NCI-H748 (cell line): ENCODE measurements at regions not wholly inside any gene's neighbourhood (a gene's known extent, or its start where the extent isn't known, plus 50 kb on each side); places are given as distances from the start of the nearest gene placed in this dataset.

ENCODE experiments used
- DNase-seq: peaks from one replicate; lab custom pipeline; 2025; ENCODE audit not compliant: unreplicated experiment; lab: John Stamatoyannopoulos, UW

DNA sequence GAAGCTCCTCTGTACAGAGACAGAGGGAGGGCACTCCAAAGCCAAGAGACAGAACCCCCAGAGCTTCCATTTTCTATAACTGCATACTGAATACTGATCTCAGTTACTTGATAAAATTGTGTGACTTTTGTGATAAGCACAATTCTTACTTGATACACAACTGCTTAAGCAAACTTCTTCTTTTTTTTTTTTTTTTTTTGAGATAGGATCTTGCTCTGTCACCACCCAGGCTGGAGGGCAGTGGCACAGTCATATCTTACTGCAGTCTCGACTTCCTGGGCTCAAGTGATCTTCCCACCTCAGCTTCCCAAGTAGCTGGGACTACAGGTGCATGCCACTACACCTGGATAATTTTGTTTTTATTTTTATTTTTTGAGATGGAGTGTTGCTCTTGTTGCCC, 252.1 kb upstream of the ZNF608 start:
- no peak for DNase-seq

GRCh38 chr5:125002727-125003598, 256.5 kb upstream of the ZNF608 start:
- DNase-seq, result peak; percentile 30

DNA sequence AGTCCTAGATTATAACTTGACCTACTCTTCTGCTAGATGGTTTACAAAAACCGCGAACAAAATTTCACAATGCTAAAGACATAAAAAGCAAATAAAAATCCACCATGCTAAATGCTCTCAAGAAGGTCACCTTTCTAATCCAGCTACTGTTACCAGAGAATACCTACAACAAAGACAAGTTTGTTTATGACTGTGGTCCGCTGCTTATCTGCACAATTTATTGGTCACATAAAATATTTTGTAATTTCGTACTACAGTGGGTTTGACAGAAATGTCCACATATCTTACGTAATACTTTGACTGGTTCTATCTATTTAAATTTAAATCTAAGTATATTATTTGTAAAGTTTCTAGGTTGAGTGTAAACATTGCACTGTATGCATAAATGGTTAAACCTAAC, 257.6 kb upstream of the ZNF608 start:
- no peak for DNase-seq

DNA sequence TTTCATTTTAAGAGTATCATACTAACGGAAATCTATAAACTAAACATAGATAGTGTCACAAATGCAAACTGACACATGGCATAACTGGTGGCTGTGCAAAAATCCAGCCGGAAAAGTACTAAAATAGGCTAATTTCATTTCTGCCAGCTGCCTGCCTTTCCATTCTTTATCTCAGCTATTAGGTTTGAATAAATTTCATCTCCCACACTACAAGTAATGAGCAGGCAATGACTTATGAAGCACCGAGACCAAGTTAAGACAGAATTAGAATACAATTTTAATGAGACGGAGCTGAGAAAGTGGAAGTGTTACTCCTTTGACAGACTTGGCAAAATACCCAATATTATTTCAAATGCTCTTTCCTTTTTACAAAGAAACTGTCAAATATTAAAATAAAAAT, 258.8 kb upstream of the ZNF608 start:
- DNase-seq, result peak; percentile 26

DNA sequence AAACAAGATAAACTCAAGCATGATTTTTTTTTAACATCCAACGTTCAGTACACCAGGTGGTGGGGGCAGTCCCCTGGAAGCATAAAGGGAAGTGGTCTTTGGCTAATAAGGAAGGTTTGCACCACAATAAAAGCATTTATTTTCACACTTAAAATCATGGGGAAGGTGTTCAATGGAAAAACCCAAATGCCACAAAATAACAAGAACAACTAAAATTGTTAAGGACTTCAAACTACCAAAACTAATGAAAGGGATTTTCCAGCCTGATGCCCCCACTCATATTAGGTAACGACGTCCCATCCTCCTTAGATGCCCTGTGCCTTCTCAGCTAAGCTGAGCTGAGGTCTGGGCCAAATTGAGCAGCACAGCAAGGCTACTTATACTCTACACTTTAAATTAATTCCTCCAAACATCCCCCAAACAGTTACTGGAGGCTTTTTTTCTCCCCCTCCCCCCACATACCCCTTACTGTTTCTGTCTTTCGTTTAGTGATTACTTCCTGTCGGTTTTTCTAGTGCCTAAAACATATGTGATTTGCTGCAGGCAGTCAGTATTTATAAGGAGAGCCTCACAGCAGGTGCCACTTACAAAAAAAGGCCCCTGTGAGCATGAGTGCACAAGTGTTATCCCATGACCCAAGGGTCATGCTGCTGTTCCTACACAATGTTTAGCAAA, 259.7 kb upstream of the ZNF608 start:
- peak; percentile 96 for DNase-seq

DNA sequence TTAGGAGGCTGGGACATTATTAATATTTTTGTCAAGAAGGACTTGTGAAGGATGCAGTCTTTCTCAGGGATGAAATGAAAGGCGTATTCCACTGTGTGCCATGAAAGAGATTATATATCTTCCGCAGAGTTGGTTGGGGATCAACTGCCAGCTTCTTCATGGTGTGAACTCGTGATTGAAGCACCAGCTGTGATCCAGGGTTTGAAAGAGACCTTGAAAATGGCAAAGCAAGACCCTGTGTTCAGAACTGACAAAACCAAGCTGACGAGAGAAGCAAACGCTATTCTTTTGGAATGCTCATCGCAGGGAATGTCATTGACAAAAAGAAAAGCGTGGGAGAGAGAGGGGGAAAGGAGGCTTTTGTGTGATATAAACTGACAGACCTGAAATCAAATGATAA, 263.9 kb upstream of the ZNF608 start:
- no peak for DNase-seq

- DNase-seq, result no peak
Observed at GRCh38 chr5:125011014-125011413, 264.6 kb upstream of the ZNF608 start.

GRCh38 chr5:125011419-125011818, 265.0 kb upstream of the ZNF608 start:
- peak; percentile 42 for DNase-seq

DNA sequence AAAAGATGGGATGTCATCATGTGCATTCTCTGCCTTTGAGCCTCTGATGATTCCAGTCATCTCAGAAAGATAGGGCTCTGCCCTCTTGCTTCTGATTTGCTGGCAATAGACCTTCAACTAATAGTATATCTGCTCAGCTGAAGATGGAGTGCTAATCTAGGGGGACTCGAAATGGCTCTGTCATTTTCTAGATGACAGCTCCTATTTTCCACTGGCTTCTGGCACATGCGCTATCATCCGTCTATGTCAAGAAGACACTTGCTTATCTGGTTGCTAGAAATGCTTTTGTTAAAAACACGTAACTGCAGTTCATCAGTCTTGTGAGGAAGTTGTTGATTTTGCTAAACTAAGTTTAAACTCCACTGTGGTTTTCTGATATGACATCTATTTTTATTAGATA, 265.5 kb upstream of the ZNF608 start:
- no peak for DNase-seq

DNA sequence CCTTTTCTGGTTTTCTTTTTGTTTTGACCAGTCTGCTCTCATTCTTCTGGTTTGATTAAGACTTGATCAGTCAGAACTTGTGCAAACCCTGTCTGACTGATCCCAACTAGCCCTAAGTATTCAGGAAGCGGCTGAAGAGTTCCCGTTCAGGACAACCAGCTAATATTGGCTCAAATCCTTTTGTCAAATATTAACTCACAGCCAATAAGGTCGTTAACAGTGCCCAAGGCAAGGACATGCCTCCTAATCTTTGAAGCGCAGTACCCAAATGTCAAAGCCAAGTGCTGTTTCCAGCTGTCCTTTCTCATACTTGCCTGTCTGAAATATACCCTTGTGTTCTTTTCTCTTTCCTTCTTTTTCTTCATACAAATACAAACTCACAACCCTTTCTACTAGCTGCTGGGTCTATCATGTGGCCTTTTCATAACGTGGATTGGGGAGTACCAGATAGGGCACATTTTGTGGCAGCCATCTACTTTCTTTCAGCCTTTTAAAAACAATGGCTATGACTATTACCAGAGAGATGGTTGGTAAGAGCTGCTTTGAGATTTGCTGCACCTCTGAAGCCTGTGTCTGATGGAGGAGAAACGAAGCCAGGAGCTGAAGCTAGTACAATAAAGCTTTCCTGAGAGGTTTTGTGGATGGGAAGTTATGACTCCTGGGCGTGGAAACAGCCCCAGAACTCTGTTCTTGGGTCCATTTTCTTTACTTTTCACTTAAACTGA, 266.4 kb upstream of the ZNF608 start:
- DNase-seq, result no peak

DNA sequence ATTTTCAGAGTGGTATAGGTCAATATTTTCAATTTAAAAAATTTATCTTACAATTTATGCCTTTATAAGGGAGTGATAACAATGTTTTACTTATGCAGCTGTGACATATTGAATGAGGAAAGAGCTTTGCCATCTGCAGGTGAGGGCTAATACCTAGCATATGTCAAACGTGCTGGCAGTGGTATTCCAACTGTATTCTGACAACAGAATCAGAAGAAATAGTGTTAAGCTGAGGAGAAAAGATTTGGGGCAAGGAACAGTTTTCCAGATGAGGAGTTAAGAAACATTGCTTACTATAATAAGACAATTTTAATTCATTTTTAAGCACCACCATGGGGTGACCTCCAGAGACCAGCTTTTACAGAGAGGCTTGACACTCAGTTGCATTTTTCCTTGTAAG, 267.8 kb upstream of the ZNF608 start:
- no peak for DNase-seq

DNA sequence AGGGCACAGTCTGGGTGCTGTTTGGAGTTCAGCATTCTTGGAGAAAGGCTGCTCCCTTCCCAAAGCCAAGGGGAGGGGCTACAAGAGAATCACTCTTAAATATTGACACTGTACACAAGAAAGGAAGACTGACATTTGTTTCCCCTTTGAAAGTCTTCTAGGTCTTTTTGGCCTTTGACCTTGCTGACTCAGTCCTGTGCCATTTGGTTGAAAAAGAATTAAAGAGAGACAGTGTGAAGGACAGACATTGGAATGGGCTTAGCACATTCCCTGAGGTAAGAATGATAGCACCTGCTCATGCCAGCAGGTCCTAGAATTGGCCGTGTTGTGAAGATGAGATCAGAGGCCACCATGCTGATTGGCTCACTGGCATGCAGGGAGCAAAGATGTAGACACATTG, 271.4 kb upstream of the ZNF608 start:
- no peak for DNase-seq

DNA sequence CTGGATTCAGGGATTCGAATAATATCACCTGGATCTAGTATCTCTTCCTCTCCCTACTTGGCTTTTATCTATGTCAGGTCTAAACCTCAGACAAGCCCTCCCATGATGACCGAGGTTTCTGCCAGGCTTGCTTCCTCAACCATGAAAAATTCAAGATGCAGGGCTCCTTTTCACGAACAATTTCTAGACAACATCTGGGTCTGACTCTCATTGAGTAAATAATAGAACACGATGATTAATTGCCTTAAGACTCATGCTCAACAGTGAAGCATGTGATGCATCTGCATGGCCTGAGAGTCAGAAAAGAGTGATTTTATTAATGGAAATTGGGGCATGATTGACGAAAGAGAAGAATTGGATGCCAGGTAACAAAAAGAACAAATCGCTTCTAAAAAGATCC, 277.2 kb upstream of the ZNF608 start:
- DNase-seq, result no peak

DNA sequence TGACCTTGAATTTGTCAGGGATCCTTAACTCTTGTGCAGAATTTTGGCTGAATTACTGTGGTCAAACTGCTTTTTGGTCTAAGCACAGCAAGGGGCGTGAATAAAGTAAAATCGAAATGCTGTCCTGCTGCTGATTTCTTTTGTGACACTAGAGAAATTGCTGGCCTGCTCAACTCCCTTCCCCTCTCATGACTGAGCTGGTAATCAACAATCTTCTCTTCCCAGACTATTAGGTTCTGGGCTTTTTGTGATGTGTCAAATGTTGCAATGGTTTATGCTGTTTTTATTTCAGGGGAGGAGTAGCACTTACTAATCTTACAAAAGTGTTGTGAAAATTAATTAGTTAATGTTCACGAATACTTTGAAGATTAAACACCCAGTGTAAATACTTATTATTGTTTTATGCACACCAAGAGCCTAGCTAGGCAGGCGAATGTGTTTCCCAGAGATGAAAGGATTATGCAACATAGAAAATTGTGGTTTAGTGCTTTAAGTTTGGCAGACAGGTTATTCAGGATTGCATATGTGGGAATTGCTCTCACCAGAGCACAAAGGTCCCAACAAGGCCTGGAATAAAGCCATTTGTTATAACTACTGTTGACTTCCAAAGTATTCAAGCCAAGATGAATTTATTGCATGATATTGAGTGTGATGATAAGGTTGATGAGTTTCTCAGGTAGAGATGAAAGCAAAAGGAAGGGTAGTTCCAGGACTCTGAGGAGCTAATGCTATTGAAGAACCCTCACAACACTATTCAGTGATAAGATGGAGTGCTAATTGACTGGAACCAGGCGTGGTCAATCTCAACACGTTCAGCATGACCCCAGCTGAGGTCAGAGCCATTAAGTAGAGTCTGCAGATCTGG, 280.7 kb upstream of the ZNF608 start:
- DNase-seq, result peak; percentile 70

GRCh38 chr5:125032286-125032685, 285.8 kb upstream of the ZNF608 start:
- no peak for DNase-seq

- no peak for DNase-seq
Observed at GRCh38 chr5:125033602-125034001, 287.2 kb upstream of the ZNF608 start.

- DNase-seq, result no peak
Observed at GRCh38 chr5:125034331-125034730, 287.9 kb upstream of the ZNF608 start.

- no peak for DNase-seq
Observed at GRCh38 chr5:125036494-125036893, 290.1 kb upstream of the ZNF608 start.

DNA sequence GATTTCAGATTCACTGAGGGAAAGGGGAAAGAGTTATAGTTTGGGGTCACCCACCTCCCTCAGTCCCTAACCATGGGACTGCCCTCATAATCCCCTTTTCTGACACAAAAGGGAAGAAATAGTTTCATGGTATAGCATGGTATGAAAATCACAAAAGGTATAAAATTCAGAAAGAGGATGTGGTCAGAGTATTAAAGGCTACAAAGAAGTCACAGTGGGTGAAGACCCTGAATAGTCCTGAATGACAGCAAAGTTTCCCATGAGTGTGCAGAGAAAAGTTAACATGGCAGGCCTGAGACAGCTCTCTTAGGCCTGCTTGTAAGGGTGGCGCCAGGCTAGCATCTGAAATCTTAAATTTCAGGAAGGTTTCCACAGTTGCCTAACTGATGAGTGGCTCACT, 290.6 kb upstream of the ZNF608 start:
- no peak for DNase-seq

DNA sequence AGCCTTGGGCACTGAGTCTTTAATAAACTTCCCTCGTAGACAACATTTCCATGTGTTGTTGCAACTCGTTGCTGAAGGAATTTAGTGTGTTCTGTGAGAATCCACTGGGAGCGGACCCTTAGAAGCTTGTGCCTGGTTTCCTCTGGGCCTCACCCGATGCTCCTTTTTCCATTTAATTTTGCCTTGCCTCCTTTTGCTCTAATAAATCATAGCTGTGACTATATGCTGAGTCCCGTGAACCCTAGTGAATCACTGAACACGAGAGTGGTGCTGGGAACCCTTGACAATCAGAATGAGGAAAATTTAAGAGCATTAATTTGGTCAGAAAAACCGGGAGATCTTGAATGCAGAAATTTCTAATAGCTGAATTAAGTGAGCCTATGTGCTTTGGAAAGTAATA, 291.1 kb upstream of the ZNF608 start:
- no peak for DNase-seq

- no peak for DNase-seq
Observed at GRCh38 chr5:125038477-125038876, 292.0 kb upstream of the ZNF608 start.
